ENCODE measurements at regions not wholly inside any gene's neighbourhood (a gene's known extent, or its start where the extent isn't known, plus 50 kb on each side); places are given as distances from the start of the nearest gene placed in this dataset.

DNA sequence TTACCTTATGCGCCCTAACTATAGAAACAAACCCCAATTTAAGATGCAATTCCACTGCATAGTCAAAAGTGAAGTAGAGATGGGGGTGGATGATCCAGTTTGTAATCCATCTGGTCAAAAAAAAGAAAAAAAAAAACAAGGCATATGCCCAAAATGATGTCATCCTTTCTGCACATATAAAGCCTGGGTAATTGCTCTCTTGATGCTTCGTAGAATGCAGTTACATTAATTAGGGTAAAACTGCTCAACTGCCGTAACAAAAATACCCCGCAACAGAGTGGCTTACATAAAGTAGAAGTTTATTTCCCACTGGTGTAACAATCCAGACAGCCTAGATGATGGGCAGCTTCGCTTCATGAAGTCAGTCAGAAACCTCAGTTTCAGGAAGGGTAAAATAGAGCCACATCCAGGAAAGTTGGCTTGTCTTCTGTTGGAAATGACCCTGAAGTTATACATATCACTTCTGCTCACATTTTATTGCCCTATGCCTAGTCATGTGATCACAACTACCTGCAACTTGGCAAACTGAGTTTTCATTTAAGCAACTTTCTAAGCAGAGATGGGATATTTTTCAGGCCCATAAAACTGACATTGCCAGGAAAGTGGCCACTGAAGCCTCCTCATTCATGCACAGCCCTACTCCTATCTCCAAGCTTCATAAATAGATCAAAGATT lies 221.7 kb downstream of the C1orf94 start:
- no peak for TF ChIP-seq ZFP30 (CRISPR knock-in tag; IDR thresholded peaks at IDR 0.05)
- no peak for TF ChIP-seq ZNF8 (CRISPR knock-in tag; IDR thresholded peaks at IDR 0.05)
- TF ChIP-seq, protein P1, sequence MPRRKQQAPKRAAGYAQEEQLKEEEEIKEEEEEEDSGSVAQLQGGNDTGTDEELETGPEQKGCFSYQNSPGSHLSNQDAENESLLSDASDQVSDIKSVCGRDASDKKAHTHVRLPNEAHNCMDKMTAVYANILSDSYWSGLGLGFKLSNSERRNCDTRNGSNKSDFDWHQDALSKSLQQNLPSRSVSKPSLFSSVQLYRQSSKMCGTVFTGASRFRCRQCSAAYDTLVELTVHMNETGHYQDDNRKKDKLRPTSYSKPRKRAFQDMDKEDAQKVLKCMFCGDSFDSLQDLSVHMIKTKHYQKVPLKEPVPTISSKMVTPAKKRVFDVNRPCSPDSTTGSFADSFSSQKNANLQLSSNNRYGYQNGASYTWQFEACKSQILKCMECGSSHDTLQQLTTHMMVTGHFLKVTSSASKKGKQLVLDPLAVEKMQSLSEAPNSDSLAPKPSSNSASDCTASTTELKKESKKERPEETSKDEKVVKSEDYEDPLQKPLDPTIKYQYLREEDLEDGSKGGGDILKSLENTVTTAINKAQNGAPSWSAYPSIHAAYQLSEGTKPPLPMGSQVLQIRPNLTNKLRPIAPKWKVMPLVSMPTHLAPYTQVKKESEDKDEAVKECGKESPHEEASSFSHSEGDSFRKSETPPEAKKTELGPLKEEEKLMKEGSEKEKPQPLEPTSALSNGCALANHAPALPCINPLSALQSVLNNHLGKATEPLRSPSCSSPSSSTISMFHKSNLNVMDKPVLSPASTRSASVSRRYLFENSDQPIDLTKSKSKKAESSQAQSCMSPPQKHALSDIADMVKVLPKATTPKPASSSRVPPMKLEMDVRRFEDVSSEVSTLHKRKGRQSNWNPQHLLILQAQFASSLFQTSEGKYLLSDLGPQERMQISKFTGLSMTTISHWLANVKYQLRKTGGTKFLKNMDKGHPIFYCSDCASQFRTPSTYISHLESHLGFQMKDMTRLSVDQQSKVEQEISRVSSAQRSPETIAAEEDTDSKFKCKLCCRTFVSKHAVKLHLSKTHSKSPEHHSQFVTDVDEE (CRISPR knock-in tag; IDR thresholded peaks at IDR 0.05): no peak
- TF ChIP-seq, protein P2, sequence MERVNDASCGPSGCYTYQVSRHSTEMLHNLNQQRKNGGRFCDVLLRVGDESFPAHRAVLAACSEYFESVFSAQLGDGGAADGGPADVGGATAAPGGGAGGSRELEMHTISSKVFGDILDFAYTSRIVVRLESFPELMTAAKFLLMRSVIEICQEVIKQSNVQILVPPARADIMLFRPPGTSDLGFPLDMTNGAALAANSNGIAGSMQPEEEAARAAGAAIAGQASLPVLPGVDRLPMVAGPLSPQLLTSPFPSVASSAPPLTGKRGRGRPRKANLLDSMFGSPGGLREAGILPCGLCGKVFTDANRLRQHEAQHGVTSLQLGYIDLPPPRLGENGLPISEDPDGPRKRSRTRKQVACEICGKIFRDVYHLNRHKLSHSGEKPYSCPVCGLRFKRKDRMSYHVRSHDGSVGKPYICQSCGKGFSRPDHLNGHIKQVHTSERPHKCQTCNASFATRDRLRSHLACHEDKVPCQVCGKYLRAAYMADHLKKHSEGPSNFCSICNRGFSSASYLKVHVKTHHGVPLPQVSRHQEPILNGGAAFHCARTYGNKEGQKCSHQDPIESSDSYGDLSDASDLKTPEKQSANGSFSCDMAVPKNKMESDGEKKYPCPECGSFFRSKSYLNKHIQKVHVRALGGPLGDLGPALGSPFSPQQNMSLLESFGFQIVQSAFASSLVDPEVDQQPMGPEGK (CRISPR knock-in tag; IDR thresholded peaks at IDR 0.05; ENCODE audit: borderline replicate concordance): no peak
- TF ChIP-seq, protein P3, sequence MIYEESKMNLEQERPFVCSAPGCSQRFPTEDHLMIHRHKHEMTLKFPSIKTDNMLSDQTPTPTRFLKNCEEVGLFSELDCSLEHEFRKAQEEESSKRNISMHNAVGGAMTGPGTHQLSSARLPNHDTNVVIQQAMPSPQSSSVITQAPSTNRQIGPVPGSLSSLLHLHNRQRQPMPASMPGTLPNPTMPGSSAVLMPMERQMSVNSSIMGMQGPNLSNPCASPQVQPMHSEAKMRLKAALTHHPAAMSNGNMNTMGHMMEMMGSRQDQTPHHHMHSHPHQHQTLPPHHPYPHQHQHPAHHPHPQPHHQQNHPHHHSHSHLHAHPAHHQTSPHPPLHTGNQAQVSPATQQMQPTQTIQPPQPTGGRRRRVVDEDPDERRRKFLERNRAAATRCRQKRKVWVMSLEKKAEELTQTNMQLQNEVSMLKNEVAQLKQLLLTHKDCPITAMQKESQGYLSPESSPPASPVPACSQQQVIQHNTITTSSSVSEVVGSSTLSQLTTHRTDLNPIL (CRISPR knock-in tag; IDR thresholded peaks at IDR 0.05; ENCODE audit: low read depth): no peak
- TF ChIP-seq, protein P4, sequence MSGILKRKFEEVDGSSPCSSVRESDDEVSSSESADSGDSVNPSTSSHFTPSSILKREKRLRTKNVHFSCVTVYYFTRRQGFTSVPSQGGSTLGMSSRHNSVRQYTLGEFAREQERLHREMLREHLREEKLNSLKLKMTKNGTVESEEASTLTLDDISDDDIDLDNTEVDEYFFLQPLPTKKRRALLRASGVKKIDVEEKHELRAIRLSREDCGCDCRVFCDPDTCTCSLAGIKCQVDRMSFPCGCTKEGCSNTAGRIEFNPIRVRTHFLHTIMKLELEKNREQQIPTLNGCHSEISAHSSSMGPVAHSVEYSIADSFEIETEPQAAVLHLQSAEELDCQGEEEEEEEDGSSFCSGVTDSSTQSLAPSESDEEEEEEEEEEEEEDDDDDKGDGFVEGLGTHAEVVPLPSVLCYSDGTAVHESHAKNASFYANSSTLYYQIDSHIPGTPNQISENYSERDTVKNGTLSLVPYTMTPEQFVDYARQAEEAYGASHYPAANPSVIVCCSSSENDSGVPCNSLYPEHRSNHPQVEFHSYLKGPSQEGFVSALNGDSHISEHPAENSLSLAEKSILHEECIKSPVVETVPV (CRISPR knock-in tag; IDR thresholded peaks at IDR 0.05): no peak
- no peak for TF ChIP-seq TOX (CRISPR knock-in tag; IDR thresholded peaks at IDR 0.05; ENCODE audit: borderline replicate concordance)
- TF ChIP-seq ESRRG (CRISPR knock-in tag; IDR thresholded peaks at IDR 0.05): no peak
- TF ChIP-seq RARB (CRISPR knock-in tag; IDR thresholded peaks at IDR 0.05): no peak
- TF ChIP-seq BACH2 (CRISPR knock-in tag; IDR thresholded peaks at IDR 0.05; ENCODE audit: borderline replicate concordance): no peak
- TF ChIP-seq ZNF70 (CRISPR knock-in tag; IDR thresholded peaks at IDR 0.05): no peak
- ATAC-seq: no peak

DNA sequence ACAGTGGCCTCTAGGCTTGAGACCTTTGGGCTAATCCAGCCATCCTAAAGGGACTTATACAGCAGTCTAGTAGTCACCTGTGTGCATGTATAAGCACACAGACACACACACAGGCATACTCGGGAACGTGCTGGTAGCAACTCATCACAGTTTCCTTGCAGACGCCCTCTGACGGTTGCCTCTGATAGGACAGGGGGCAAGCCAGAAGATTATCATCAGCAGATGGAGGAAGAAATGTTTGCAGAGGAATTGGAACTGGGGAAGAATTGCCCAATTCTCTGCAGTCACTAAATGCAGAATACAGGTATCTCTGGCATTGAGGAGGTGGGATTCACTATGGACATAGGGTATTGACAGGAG lies 222.2 kb downstream of the C1orf94 start:
- ATAC-seq: no peak
- TF ChIP-seq RARB (CRISPR knock-in tag; IDR thresholded peaks at IDR 0.05): no peak
- no peak for TF ChIP-seq BACH2 (CRISPR knock-in tag; IDR thresholded peaks at IDR 0.05; ENCODE audit: borderline replicate concordance)
- no peak for TF ChIP-seq ZC3H10 (CRISPR knock-in tag; IDR thresholded peaks at IDR 0.05)
- TF ChIP-seq, protein P2 (CRISPR knock-in tag; IDR thresholded peaks at IDR 0.05; ENCODE audit: borderline replicate concordance): no peak
- no peak for TF ChIP-seq ARNTL (CRISPR knock-in tag; IDR thresholded peaks at IDR 0.05; ENCODE audit: borderline replicate concordance, low read depth)
- no peak for TF ChIP-seq ZFP3 (CRISPR knock-in tag; IDR thresholded peaks at IDR 0.05)
- TF ChIP-seq OSR1 (CRISPR knock-in tag; IDR thresholded peaks at IDR 0.05): no peak
- TF ChIP-seq GLIS3 (CRISPR knock-in tag; IDR thresholded peaks at IDR 0.05): no peak
- TF ChIP-seq TCF4 (CRISPR knock-in tag; IDR thresholded peaks at IDR 0.05; ENCODE audit: borderline replicate concordance): no peak
- no peak for TF ChIP-seq PPARA (CRISPR knock-in tag; IDR thresholded peaks at IDR 0.05; ENCODE audit: borderline replicate concordance)
- TF ChIP-seq, protein P4 (CRISPR knock-in tag; IDR thresholded peaks at IDR 0.05): no peak

DNA sequence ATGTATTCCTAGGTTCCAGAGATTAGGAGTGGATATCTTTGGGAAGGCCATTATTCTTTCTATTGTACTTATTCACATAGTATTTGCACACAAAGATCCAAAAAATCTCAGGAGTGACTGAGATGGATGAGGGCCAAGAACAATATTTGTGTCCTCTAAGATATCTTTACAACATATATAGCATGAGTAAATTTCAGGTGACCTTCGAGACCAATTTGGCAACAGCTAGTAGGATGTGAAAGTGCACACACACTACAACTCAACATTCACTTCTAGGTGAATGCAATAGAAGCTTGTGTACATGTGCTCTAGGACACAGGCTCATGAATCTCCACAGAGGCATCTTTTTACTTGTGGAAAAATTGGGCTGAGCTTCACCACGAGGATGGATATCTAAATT lies 224.0 kb downstream of the C1orf94 start:
- TF ChIP-seq, protein P2 (CRISPR knock-in tag; IDR thresholded peaks at IDR 0.05; ENCODE audit: borderline replicate concordance): no peak
- no peak for TF ChIP-seq ISL1 (CRISPR knock-in tag; IDR thresholded peaks at IDR 0.05)
- no peak for TF ChIP-seq TOX (CRISPR knock-in tag; IDR thresholded peaks at IDR 0.05; ENCODE audit: borderline replicate concordance)
- TF ChIP-seq ZC3H10 (CRISPR knock-in tag; IDR thresholded peaks at IDR 0.05): no peak
- no peak for TF ChIP-seq RARB (CRISPR knock-in tag; IDR thresholded peaks at IDR 0.05)
- no peak for TF ChIP-seq ARNTL (CRISPR knock-in tag; IDR thresholded peaks at IDR 0.05; ENCODE audit: borderline replicate concordance, low read depth)
- TF ChIP-seq, protein P3 (CRISPR knock-in tag; IDR thresholded peaks at IDR 0.05; ENCODE audit: low read depth): no peak
- no peak for TF ChIP-seq GLIS3 (CRISPR knock-in tag; IDR thresholded peaks at IDR 0.05)
- no peak for TF ChIP-seq TCF4 (CRISPR knock-in tag; IDR thresholded peaks at IDR 0.05; ENCODE audit: borderline replicate concordance)
- TF ChIP-seq BACH2 (CRISPR knock-in tag; IDR thresholded peaks at IDR 0.05; ENCODE audit: borderline replicate concordance): no peak
- ATAC-seq: no peak
